ENCODE measurements at regions not wholly inside any gene's neighbourhood (a gene's known extent, or its start where the extent isn't known, plus 50 kb on each side); places are given as distances from the start of the nearest gene placed in this dataset.

DNA sequence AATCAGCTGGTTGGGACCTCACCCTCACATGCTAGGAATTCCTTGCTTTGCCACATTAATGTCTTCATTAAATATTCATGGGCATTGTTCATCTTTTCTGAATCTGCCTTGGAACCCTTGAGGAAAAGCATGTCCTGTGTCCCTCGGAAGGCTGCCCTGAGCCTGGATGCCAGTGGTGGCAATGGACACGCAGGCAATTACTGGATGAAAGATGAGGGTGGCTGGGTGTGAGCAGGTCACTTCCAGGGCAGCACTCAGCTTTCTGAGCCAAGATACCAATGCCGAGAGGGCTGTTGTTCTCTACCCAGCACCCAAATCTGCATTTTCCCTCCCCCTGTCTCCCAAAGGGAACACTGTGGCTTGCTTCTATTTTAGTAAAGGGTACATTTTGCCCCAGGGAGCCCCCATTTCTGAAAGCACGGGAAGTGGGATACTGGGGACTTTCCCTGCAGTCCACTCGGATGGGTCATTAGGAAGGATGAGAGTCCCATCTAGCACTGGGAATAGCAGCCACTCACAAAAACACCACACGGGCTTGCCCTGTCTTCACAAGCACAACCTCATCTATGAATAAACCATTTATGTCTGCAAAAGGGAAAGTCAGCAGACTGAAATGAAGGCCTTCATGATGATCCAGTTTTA lies 234.8 kb downstream of the SOX11 start:
- 3% methylated on average over 6 of the region's 6 CpGs for whole genome bisulfite sequencing (ENCODE audit: low lambda C conversion rate)
- Histone ChIP-seq H3K36me3 (replicated peaks in 1 of 2; ENCODE audit: control insufficient read depth in 1 of 2, insufficient read depth in 2 of 2, low read length in 2 of 2) (no peaks in the 10 kb centered on the region), H3K4me1 (ENCODE audit: insufficient read depth, low read length) (no peaks in the 10 kb centered on the region), H3K79me2 (ENCODE audit: insufficient read depth, low read length) (no peaks in the 10 kb centered on the region), H4K20me1 (ENCODE audit: insufficient read depth, low read length) (no peaks in the 10 kb centered on the region), H3K9me3 (ENCODE audit: low read length) (peaks cover 5% of the 10 kb centered on the region; the same call in 1 of the 2 replicates), H3K9ac (ENCODE audit: insufficient read depth, low read depth, low read length) (no peak overlapping the region), H3K4me2 (ENCODE audit: low read depth, low read length) (no peak overlapping the region), H2AFZ (ENCODE audit: low read length) (no peak overlapping the region), H3K27me3 (ENCODE audit: control insufficient read depth in 1 of 2, insufficient read depth in 2 of 2, low read length in 2 of 2) (no peaks in the 10 kb centered on the region), H3K4me3 (replicated peaks in 1 of 3; ENCODE audit: insufficient read depth in 1 of 3, low read depth in 2 of 3, low read length in 3 of 3) (no peak overlapping the region), H3K27ac (ENCODE audit: extremely low read length, insufficient read depth, low read length) (no peak overlapping the region)
- TF ChIP-seq DMTF1 (CRISPR knock-in tag; IDR thresholded peaks at IDR 0.05): no peak
- TF ChIP-seq NR2F1 (CRISPR knock-in tag; IDR thresholded peaks at IDR 0.05): no peak
- TF ChIP-seq ZNF816 (CRISPR knock-in tag; IDR thresholded peaks at IDR 0.05; ENCODE audit: borderline replicate concordance): no peak
- no peak for TF ChIP-seq KDM5A (IDR thresholded peaks at IDR 0.05; ENCODE audit: borderline replicate concordance, low read length)
- TF ChIP-seq ATF3 (CRISPR knock-in tag; IDR thresholded peaks at IDR 0.05): no peak
- TF ChIP-seq HMG20A (CRISPR knock-in tag; IDR thresholded peaks at IDR 0.05; ENCODE audit: borderline replicate concordance): no peak
- no peak for TF ChIP-seq MAFG (CRISPR knock-in tag; IDR thresholded peaks at IDR 0.05)
- TF ChIP-seq NFE2L2 (IDR thresholded peaks at IDR 0.05; ENCODE audit: low read length): no peak
- TF ChIP-seq ZBTB20 (CRISPR knock-in tag; IDR thresholded peaks at IDR 0.05; ENCODE audit: borderline replicate concordance, low read depth): no peak
- no peak for TF ChIP-seq CBX2 (IDR thresholded peaks at IDR 0.05; ENCODE audit: low read depth, low read length)
- no peak for TF ChIP-seq CBX2 (CRISPR knock-in tag; IDR thresholded peaks at IDR 0.05; ENCODE audit: low read depth)
- no peak for TF ChIP-seq IRF1 (CRISPR knock-in tag; IDR thresholded peaks at IDR 0.05; ENCODE audit: low read depth)
- no peak for TF ChIP-seq PHF8 (CRISPR knock-in tag; IDR thresholded peaks at IDR 0.05)
- no peak for TF ChIP-seq ZNF678 (CRISPR knock-in tag; IDR thresholded peaks at IDR 0.05)
- intact Hi-C loops (cut with micrococcal nuclease; ENCODE audit: unreplicated experiment): no loop called here
- in situ Hi-C loops (cut with HindIII; ENCODE audit: extremely low pct_ligation_motif_present, low pct_unique_long_range_greater_than_20kb): no loop called here
- DNase-seq (ENCODE audit: low spot score) (no peak), ATAC-seq (no peak), FAIRE-seq (no peak)
- CTCF ChIA-PET (ENCODE audit: low intra/inter-chr PET ratio, low total read pairs): no interaction called here
- no TSS peak for BruUV-seq (replicated peaks)
- POLR2A ChIA-PET: no interaction called here

Data from HepG2 (cell line).